Coronary artery (tissue), 2 donors: ENCODE measurements at regions not wholly inside any gene's neighbourhood (a gene's known extent, or its start where the extent isn't known, plus 50 kb on each side); places are given as distances from the start of the nearest gene placed in this dataset.

Experiments
- DNase-seq: peaks from one replicate; pipeline ENCODE4 v3.0.0-alpha.2; 2017; ENCODE audit warnings: low spot score
- H3K27ac ChIP-seq, 2 donors: fragments of 200-600 bp; sonication (generic); one replicate each; pipeline ENCODE4 v1.5.1; 2016 to 2019
- H3K4me3 ChIP-seq: fragments of 200-600 bp; sonication (generic); 2 replicates; pipeline ENCODE4 v1.5.1; 2016; ENCODE audit warnings: mild to moderate bottlenecking, moderate library complexity
- CTCF ChIP-seq: fragments of 200-600 bp; sonication (generic); IDR thresholded peaks from one replicate; pipeline ENCODE4 v1.5.1; 2019; ENCODE audit warnings: antibody characterized with exemption

- no peak overlapping the region for H3K27ac ChIP-seq
- TF ChIP-seq CTCF, result no peak
- no peak overlapping the region for H3K4me3 ChIP-seq
- DNase-seq, result no peak
Measured at GRCh38 chr4:126850286-126850685, 782.5 kb upstream of the INTU start.

- no peak overlapping the region for H3K4me3 ChIP-seq
- TF ChIP-seq CTCF, result no peak
- no peak for DNase-seq
Measured at GRCh38 chr4:126851391-126851790, 781.4 kb upstream of the INTU start.

GRCh38 chr4:126853715-126854114 is 779.0 kb upstream of the INTU start:
- no peak overlapping the region for H3K27ac ChIP-seq
- no peak overlapping the region for H3K4me3 ChIP-seq
- DNase-seq, result no peak
- no peak for TF ChIP-seq CTCF

More at GRCh38 chr4:126851391-126851790, 781.4 kb upstream of the INTU start:
- H3K27ac ChIP-seq, result no peak overlapping the region

- no peak overlapping the region for H3K4me3 ChIP-seq
- no peak for TF ChIP-seq CTCF
- no peak for DNase-seq
- no peak overlapping the region for H3K27ac ChIP-seq
Measured at GRCh38 chr4:126856906-126857305, 775.9 kb upstream of the INTU start.

GRCh38 chr4:126859314-126859713 is 773.4 kb upstream of the INTU start:
- no peak overlapping the region for H3K27ac ChIP-seq
- no peak for DNase-seq
- no peak overlapping the region for H3K4me3 ChIP-seq
- TF ChIP-seq CTCF, result no peak

- TF ChIP-seq CTCF, result no peak
- no peak overlapping the region for H3K4me3 ChIP-seq
- no peak overlapping the region for H3K27ac ChIP-seq
- DNase-seq, result no peak
Measured at GRCh38 chr4:126859872-126860271, 772.9 kb upstream of the INTU start.

GRCh38 chr4:126860308-126860707 is 772.4 kb upstream of the INTU start:
- TF ChIP-seq CTCF, result no peak
- Histone ChIP-seq H3K27ac (no peak overlapping the region), H3K4me3 (no peak overlapping the region)
- DNase-seq, result no peak
